Lower leg skin (tissue), 3 donors: ENCODE measurements at regions not wholly inside any gene's neighbourhood (a gene's known extent, or its start where the extent isn't known, plus 50 kb on each side); places are given as distances from the start of the nearest gene placed in this dataset.

Source experiments
- POLR2A ChIP-seq, 2 donors: fragments of 450-650 bp; IDR thresholded peaks; one replicate each; pipeline ENCODE4 v1.6.1; 2016 to 2017; ENCODE audit warnings: antibody characterized with exemption in 2 of 2, mild to moderate bottlenecking in 1 of 2, moderate library complexity in 1 of 2
- TF ChIP-seq, protein P1 (sequence below), 3 donors: fragments of 450-650 bp; IDR thresholded peaks; one replicate each; pipeline ENCODE4 v1.5.1; 2016; ENCODE audit warnings: antibody characterized with exemption in 3 of 3, mild to moderate bottlenecking in 3 of 3, moderate library complexity in 2 of 3

- no peak for TF ChIP-seq POLR2A (IDR thresholded peaks at IDR 0.05)
- TF ChIP-seq, protein P1, sequence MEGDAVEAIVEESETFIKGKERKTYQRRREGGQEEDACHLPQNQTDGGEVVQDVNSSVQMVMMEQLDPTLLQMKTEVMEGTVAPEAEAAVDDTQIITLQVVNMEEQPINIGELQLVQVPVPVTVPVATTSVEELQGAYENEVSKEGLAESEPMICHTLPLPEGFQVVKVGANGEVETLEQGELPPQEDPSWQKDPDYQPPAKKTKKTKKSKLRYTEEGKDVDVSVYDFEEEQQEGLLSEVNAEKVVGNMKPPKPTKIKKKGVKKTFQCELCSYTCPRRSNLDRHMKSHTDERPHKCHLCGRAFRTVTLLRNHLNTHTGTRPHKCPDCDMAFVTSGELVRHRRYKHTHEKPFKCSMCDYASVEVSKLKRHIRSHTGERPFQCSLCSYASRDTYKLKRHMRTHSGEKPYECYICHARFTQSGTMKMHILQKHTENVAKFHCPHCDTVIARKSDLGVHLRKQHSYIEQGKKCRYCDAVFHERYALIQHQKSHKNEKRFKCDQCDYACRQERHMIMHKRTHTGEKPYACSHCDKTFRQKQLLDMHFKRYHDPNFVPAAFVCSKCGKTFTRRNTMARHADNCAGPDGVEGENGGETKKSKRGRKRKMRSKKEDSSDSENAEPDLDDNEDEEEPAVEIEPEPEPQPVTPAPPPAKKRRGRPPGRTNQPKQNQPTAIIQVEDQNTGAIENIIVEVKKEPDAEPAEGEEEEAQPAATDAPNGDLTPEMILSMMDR (IDR thresholded peaks at IDR 0.05) = no peak
Observed at GRCh38 chr6:151677404-151677803, 130.1 kb upstream of the ESR1 start.
